K562 (cell line): ENCODE measurements at regions not wholly inside any gene's neighbourhood (a gene's known extent, or its start where the extent isn't known, plus 50 kb on each side); places are given as distances from the start of the nearest gene placed in this dataset.
A peak's percentile ranks its signal among the peaks of the same experiment; 100 is the strongest.

ENCODE experiments used
- ATAC-seq: fragments of 200-7000 bp; cut with Tn5 transposase; 3 replicates; pipeline ENCODE4 v1.9.1; 2020; ENCODE audit warnings: moderate library complexity
- BruUV-seq: library from RNA; stranded (reverse); fragments of 400-500 nt; replicated peaks from 2 replicates; lab custom pipeline; 2021; lab: Mats Ljungman, UMichigan
- CTCF ChIA-PET: fragments of 300-600 bp; formaldehyde crosslinking; extraction: SDS; loops from one replicate; lab custom pipeline; 2021; ENCODE audit warnings: low intra/inter-chr PET ratio; lab: Yijun Ruan, JAX
- POLR2A ChIA-PET: fragments of 300-600, 350-650 bp; sonication (Branson Sonifier 250); formaldehyde crosslinking; extraction: SDS; loops from one replicate; lab custom pipeline; 2021; ENCODE audit warnings: antibody characterized with exemption, inconsistent platforms; lab: Yijun Ruan, JAX
- DNase-seq, 4 experiments: peaks; one replicate each; pipeline versions ENCODE4 v3.0.0 to v3.0.0-alpha.2; 2011 to 2018; ENCODE audit warnings: low spot score in 3 of 4, mixed read lengths in 3 of 4; ENCODE audit errors: extremely low read depth in 1 of 4
- FAIRE-seq: peaks from 2 replicates; lab custom pipeline; 2011; peaks lifted over from hg19 to GRCh38; lab: Jason Lieb, UNC
- H2AFZ ChIP-seq: 2 replicates; pipeline ENCODE4 v1.6.0; 2011; ENCODE audit warnings: low read depth, low read length, control low read depth, inconsistent platforms
- H3K27ac ChIP-seq: fragments of 200-600 bp; 3 replicates; pipeline ENCODE4 v1.8.0; 2011; ENCODE audit warnings: low read depth, mild to moderate bottlenecking, control low read depth, inconsistent platforms, low read length, moderate library complexity, mixed read lengths; ENCODE audit errors: extremely low read depth
- H3K27me3 ChIP-seq, 2 experiments: fragments of 300-600 bp in 1 of 2; 2 replicates in 1 of 2; 3 replicates in 1 of 2; pipeline versions ENCODE4 v1.6.0 to v1.8.0; 2011; ENCODE audit warnings: inconsistent platforms in 2 of 2, low read length in 2 of 2, mild to moderate bottlenecking in 1 of 2, mixed read lengths in 1 of 2, moderate library complexity in 1 of 2; ENCODE audit not compliant: control insufficient read depth in 2 of 2, insufficient read depth in 2 of 2
- H3K36me3 ChIP-seq: fragments of 300-600 bp; 3 replicates; pipeline ENCODE4 v1.8.0; 2011; ENCODE audit warnings: mild to moderate bottlenecking, low read length, inconsistent platforms; ENCODE audit not compliant: control insufficient read depth, insufficient read depth
- H3K4me1 ChIP-seq, 2 experiments: fragments of 200-600 bp in 1 of 2; replicated peaks in 1 of 2; 2 replicates in 1 of 2; 3 replicates in 1 of 2; pipeline versions ENCODE4 v1.5.1 to v1.8.0; 2011; ENCODE audit warnings: inconsistent platforms in 2 of 2, low read length in 2 of 2, mild to moderate bottlenecking in 1 of 2, mixed read lengths in 1 of 2, moderate library complexity in 1 of 2; ENCODE audit not compliant: control insufficient read depth in 2 of 2, insufficient read depth in 2 of 2
- H3K4me2 ChIP-seq: 2 replicates; pipeline ENCODE4 v1.6.1; 2011; ENCODE audit warnings: low read length, control low read depth, inconsistent platforms, mixed read lengths; ENCODE audit not compliant: insufficient read depth
- H3K4me3 ChIP-seq: fragments of 200-600 bp; sonication (generic), shearing (Covaris generic); 2 replicates; pipeline ENCODE4 v1.5.1; 2016; ENCODE audit warnings: control low read depth, inconsistent platforms
- H3K79me2 ChIP-seq: fragments of 200-600 bp; 3 replicates; pipeline ENCODE4 v1.8.0; 2011; ENCODE audit warnings: low read length, inconsistent platforms; ENCODE audit not compliant: control insufficient read depth, insufficient read depth
- H3K9ac ChIP-seq, 2 experiments: 2 replicates each; pipeline versions ENCODE4 v1.6.0 to v1.6.1; 2011; ENCODE audit warnings: low read depth in 2 of 2, low read length in 2 of 2, control low read depth in 1 of 2, inconsistent platforms in 1 of 2, mild to moderate bottlenecking in 1 of 2, mixed read lengths in 1 of 2; ENCODE audit not compliant: insufficient read depth in 1 of 2
- H3K9me1 ChIP-seq: one replicate; pipeline ENCODE4 v1.6.0; 2011; ENCODE audit warnings: inconsistent platforms, mild to moderate bottlenecking, low read length, moderate library complexity; ENCODE audit not compliant: control insufficient read depth, insufficient read depth
- H3K9me3 ChIP-seq: replicated peaks from 2 replicates; pipeline ENCODE4 v1.5.1; 2011; ENCODE audit warnings: low read depth, low read length, inconsistent platforms; ENCODE audit not compliant: control insufficient read depth, insufficient read depth
- H4K20me1 ChIP-seq: replicated peaks from 2 replicates; pipeline ENCODE4 v1.6.1; 2011; ENCODE audit warnings: low read length, inconsistent platforms, mixed read lengths; ENCODE audit not compliant: control insufficient read depth, insufficient read depth
- ATF3 ChIP-seq, 2 experiments: fragments of 450-650 bp in 1 of 2; sonication (generic) in 1 of 2; formaldehyde crosslinking in 1 of 2; IDR thresholded peaks in 1 of 2; conservative IDR thresholded peaks in 1 of 2; 2 replicates each; pipeline versions ENCODE4 v1.6.1 to v1.8.1; 2016 to 2023; ENCODE audit warnings: mild to moderate bottlenecking in 2 of 2, moderate library complexity in 2 of 2, inconsistent platforms in 1 of 2, missing genetic modification reagents in 1 of 2
- ATF7 ChIP-seq: fragments of 450-650 bp; IDR thresholded peaks from 2 replicates; pipeline ENCODE4 v1.7.1; 2014; ENCODE audit warnings: mild to moderate bottlenecking, moderate library complexity
- CBFA2T2 ChIP-seq: fragments of 450-650 bp; conservative IDR thresholded peaks from 2 replicates; pipeline ENCODE4 v1.6.1; 2017; ENCODE audit warnings: mild to moderate bottlenecking
- CTCF ChIP-seq, 3 experiments: IDR thresholded peaks in 2 of 3; conservative IDR thresholded peaks in 1 of 3; 2 replicates each; pipeline ENCODE4 v1.5.1; 2011 to 2012; ENCODE audit warnings: low read length in 3 of 3, mild to moderate bottlenecking in 3 of 3, control low read depth in 2 of 3, improper control_type of control experiment in 1 of 3, inconsistent platforms in 1 of 3, low read depth in 1 of 3, mixed read lengths in 1 of 3, moderate library complexity in 1 of 3; ENCODE audit not compliant: insufficient read depth in 2 of 3
- ETV1 ChIP-seq: fragments of 450-650 bp; conservative IDR thresholded peaks from 2 replicates; pipeline ENCODE4 v1.6.1; 2016; ENCODE audit warnings: missing genetic modification characterization, control low read depth, low read depth, missing compliant biosample characterization
- HDGF ChIP-seq: fragments of 450-650 bp; IDR thresholded peaks from 2 replicates; pipeline ENCODE4 v1.6.1; 2016
- NFIC ChIP-seq: fragments of 450-650 bp; IDR thresholded peaks from 2 replicates; pipeline ENCODE4 v1.6.1; 2017; ENCODE audit warnings: mild to moderate bottlenecking, inconsistent platforms
- PPARD ChIP-seq: fragments of 250-450 bp; sonication (Bioruptor Pico); IDR thresholded peaks from 2 replicates; pipeline ENCODE4 v1.8.0; 2022; ENCODE audit warnings: inconsistent platforms, mild to moderate bottlenecking, moderate library complexity
- TCF3 ChIP-seq: sonication (generic); formaldehyde crosslinking; IDR thresholded peaks from 2 replicates; pipeline ENCODE4 v1.4.0; 2020; ENCODE audit warnings: mild to moderate bottlenecking, missing genetic modification reagents
- USF2 ChIP-seq: sonication (generic); formaldehyde crosslinking; IDR thresholded peaks from 2 replicates; pipeline ENCODE4 v1.5.0; 2020; ENCODE audit warnings: missing genetic modification reagents
- ZNF511 ChIP-seq: sonication (generic); formaldehyde crosslinking; IDR thresholded peaks from 2 replicates; pipeline ENCODE4 v1.8.0; 2022; ENCODE audit warnings: mild to moderate bottlenecking, missing genetic modification reagents
- ZNF644 ChIP-seq: fragments of 200-800 bp; sonication (Bioruptor generic); IDR thresholded peaks from 2 replicates; pipeline ENCODE4 v1.6.1; 2016; ENCODE audit warnings: low read depth, missing genetic modification characterization, missing compliant biosample characterization
- WGBS: fragments of 100-300 bp; shearing (Covaris generic); methylation state at CpG from one replicate; pipeline ENCODE4 v1.1.6; 2016; ENCODE audit warnings: low coverage, mixed read lengths; ENCODE audit not compliant: insufficient coverage; ENCODE audit errors: missing lambda C conversion rate; 5-methylcytosine and 5-hydroxymethylcytosine counted together
- in situ Hi-C: fragments of 300-500 bp; cut with MboI; formaldehyde crosslinking; loops from 4 replicates; pipeline ENCODE4 v1.15.0; 2018; ENCODE audit warnings: inconsistent platforms, mixed read lengths
- intact Hi-C: fragments of 100-400 bp; cut with micrococcal nuclease; formaldehyde crosslinking; loops from 2 replicates; pipeline ENCODE4 v1.14.2; 2022

GRCh38 chr12:40444174-40444573 is 219.4 kb downstream of the LRRK2 start:
- peak in 1 of 4 experiments; percentile 8 for DNase-seq
- H3K79me2 ChIP-seq = no peaks in the 10 kb centered on the region; the same call in 2 of the 3 replicates
- peak; percentile 74 for ATAC-seq
- CTCF ChIA-PET = no interaction called here
- TF ChIP-seq USF2 (CRISPR knock-in tag) (0 out of 2 replicates have a peak, but pooled peaks have one; percentile 9), HDGF (no peak)
- TF ChIP-seq, all 486 proteins: peak for 1
- H2AFZ ChIP-seq = no peak overlapping the region
- no peaks in the 10 kb centered on the region for H3K36me3 ChIP-seq
- no TSS peak for BruUV-seq
- POLR2A ChIA-PET = interaction anchor here (0.6 kb wide), 1 partner anchor 45 kb away, joined by 4 read pairs; no protein-coding TSS in a partner anchor
- H3K9me3 ChIP-seq = no peaks in the 10 kb centered on the region
- peak overlapping the region; percentile 58 for H3K4me2 ChIP-seq
- H4K20me1 ChIP-seq = no peaks in the 10 kb centered on the region
- H3K4me3 ChIP-seq = no peak overlapping the region
- H3K4me1 ChIP-seq = no peaks in the 10 kb centered on the region
- no peaks in the 10 kb centered on the region for H3K9me1 ChIP-seq
- no peaks in the 10 kb centered on the region for H3K27me3 ChIP-seq
- in situ Hi-C loops = no loop called here
- H3K9ac ChIP-seq = no peak overlapping the region
- intact Hi-C loops = no loop called here
- WGBS = 0% methylated on average over 5 of the region's 5 CpGs
- FAIRE-seq = no peak
- no peak overlapping the region; the same call in 2 of the 3 replicates for H3K27ac ChIP-seq

GRCh38 chr12:40446385-40446784 is 221.6 kb downstream of the LRRK2 start:
- Histone ChIP-seq H3K36me3 (no peaks in the 10 kb centered on the region), H3K4me2 (no peak overlapping the region), H3K4me3 (no peak overlapping the region), H3K9ac (no peak overlapping the region), H3K9me1 (no peaks in the 10 kb centered on the region), H3K4me1 (no peaks in the 10 kb centered on the region), H3K9me3 (no peaks in the 10 kb centered on the region), H3K79me2 (no peaks in the 10 kb centered on the region; the same call in 2 of the 3 replicates), H4K20me1 (no peaks in the 10 kb centered on the region), H2AFZ (no peak overlapping the region), H3K27ac (no peak overlapping the region), H3K27me3 (no peaks in the 10 kb centered on the region)
- intact Hi-C loops = no loop called here
- CTCF ChIA-PET = no interaction called here
- TF ChIP-seq PPARD (CRISPR knock-in tag) (no peak), ZNF511 (CRISPR knock-in tag) (no peak), ZNF644 (no peak), ATF3 (IDR thresholded peaks at IDR 0.05) (0 out of 2 replicates have a peak, but pooled peaks have one; percentile 18), ATF3 (CRISPR knock-in tag; conservative IDR thresholded peaks at IDR 0.05) (no peak), ATF7 (no peak), CTCF (IDR thresholded peaks at IDR 0.05 in 2 of 3, conservative IDR thresholded peaks at IDR 0.05 in 1 of 3; ENCODE audit: insufficient read depth in 2 of 3, low read depth in 1 of 3, low read length in 3 of 3) (0 out of 6 replicates have a peak, but pooled peaks of 1 of the 3 experiments have one; percentile 16), NFIC (no peak), CBFA2T2 (no peak), ETV1 (tag) (no peak), TCF3 (CRISPR knock-in tag) (peak; percentile 17; the same call in 1 of the 2 replicates)
- DNase-seq (peak; percentile 6 to 32 (median 18)), ATAC-seq (no peak), FAIRE-seq (no peak)
- POLR2A ChIA-PET = no interaction called here
- in situ Hi-C loops = no loop called here
- no TSS peak for BruUV-seq
